ENCODE measurements at regions not wholly inside any gene's neighbourhood (a gene's known extent, or its start where the extent isn't known, plus 50 kb on each side); places are given as distances from the start of the nearest gene placed in this dataset.

GRCh38 chr6:94401311-94401710 lies 982.0 kb upstream of the EPHA7 start:
- TF ChIP-seq CTCF (IDR thresholded peaks at IDR 0.05 in 4 of 5, conservative IDR thresholded peaks at IDR 0.05 in 1 of 5): no peak
- no peak for TF ChIP-seq POLR2A (IDR thresholded peaks at IDR 0.05)

All from gastrocnemius medialis (tissue), 4 donors.